HepG2 (cell line): ENCODE measurements at regions not wholly inside any gene's neighbourhood (a gene's known extent, or its start where the extent isn't known, plus 50 kb on each side); places are given as distances from the start of the nearest gene placed in this dataset.

Source experiments
- GATAD2A ChIP-seq: IDR thresholded peaks from 2 replicates; pipeline ENCODE4 v1.6.1; 2016
- ISX ChIP-seq: sonication (generic); formaldehyde crosslinking; conservative IDR thresholded peaks from 2 replicates; pipeline ENCODE4 v1.5.0; 2020; ENCODE audit warnings: missing genetic modification reagents
- POLR2AphosphoS5 ChIP-seq: IDR thresholded peaks from 2 replicates; pipeline ENCODE4 v1.6.1; 2012; ENCODE audit warnings: low read depth, low read length
- RELA ChIP-seq: sonication (generic); formaldehyde crosslinking; IDR thresholded peaks from 2 replicates; pipeline ENCODE4 v1.4.0; 2020; ENCODE audit warnings: missing genetic modification reagents
- ZGPAT ChIP-seq: IDR thresholded peaks from 2 replicates; pipeline ENCODE4 v1.6.1; 2016; ENCODE audit warnings: mild to moderate bottlenecking
- ZNF24 ChIP-seq: fragments of 450-650 bp; IDR thresholded peaks from 2 replicates; pipeline ENCODE4 v1.6.1; 2017; ENCODE audit warnings: antibody characterized with exemption, mild to moderate bottlenecking
- ZNF274 ChIP-seq: sonication (generic); formaldehyde crosslinking; IDR thresholded peaks from 2 replicates; pipeline ENCODE4 v1.5.1; 2020; ENCODE audit warnings: mild to moderate bottlenecking, missing genetic modification reagents
- ZNF614 ChIP-seq: IDR thresholded peaks from 2 replicates; pipeline ENCODE4 v1.6.1; 2018; ENCODE audit warnings: missing biosample characterization, missing genetic modification reagents, inconsistent platforms, borderline replicate concordance
- ZSCAN5A ChIP-seq: sonication (generic); formaldehyde crosslinking; IDR thresholded peaks from 2 replicates; pipeline ENCODE4 v1.8.0; 2022; ENCODE audit warnings: mild to moderate bottlenecking, missing genetic modification reagents, borderline replicate concordance
- TF ChIP-seq, protein P1 (sequence below): sonication (generic); formaldehyde crosslinking; IDR thresholded peaks from 2 replicates; pipeline ENCODE4 v1.8.1; 2023; ENCODE audit warnings: missing genetic modification reagents, inconsistent platforms, borderline replicate concordance
- TF ChIP-seq, protein P2 (sequence below): sonication (generic); formaldehyde crosslinking; conservative IDR thresholded peaks from 2 replicates; pipeline ENCODE4 v1.4.0; 2020; ENCODE audit warnings: missing genetic modification reagents
- TF ChIP-seq, protein P3 (sequence below): sonication (generic); formaldehyde crosslinking; IDR thresholded peaks from 2 replicates; pipeline ENCODE4 v1.5.0; 2020; ENCODE audit warnings: missing genetic modification reagents

DNA sequence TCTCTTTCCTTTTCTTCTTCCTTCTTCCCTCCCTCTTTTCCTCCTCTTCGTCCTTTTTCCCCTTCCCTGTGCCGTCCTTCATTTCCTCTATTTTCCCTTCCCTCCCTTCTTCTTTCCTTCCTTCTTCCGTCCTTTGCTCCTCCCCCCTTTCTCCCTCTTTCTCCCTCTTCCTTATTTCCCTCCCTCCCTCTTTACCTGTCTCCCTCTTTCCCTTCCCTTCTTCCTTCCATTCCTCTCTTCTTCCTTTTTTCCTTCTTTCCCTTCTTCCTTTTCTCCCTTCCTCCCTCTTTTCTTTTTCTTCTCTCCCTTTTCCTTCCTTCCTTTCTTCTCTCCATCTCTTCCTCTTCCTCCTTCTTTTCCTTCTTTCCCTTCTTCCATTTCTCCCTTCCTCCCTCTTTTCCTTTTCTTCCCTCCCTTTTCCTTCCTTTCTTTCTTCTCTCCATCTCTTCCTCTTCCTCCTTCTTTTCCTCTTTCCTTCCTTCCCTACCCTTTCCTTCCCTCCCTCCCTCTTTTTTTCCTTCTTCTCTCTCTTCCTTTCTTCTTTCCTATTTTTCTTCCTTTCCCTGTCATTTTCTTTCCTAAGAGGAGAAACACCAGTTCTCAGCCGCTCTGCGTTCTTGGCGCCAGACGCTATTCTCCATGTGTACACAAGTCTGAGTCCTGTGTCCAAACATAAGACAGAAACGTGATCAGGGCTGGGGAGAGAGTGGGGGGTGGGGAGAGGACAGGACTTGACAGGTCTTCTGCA, 597.1 kb downstream of the MID1IP1 start:
- no peak for TF ChIP-seq ZSCAN5A
- TF ChIP-seq, protein P1, sequence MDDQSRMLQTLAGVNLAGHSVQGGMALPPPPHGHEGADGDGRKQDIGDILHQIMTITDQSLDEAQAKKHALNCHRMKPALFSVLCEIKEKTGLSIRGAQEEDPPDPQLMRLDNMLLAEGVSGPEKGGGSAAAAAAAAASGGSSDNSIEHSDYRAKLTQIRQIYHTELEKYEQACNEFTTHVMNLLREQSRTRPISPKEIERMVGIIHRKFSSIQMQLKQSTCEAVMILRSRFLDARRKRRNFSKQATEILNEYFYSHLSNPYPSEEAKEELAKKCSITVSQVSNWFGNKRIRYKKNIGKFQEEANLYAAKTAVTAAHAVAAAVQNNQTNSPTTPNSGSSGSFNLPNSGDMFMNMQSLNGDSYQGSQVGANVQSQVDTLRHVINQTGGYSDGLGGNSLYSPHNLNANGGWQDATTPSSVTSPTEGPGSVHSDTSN (CRISPR knock-in tag), result no peak
- TF ChIP-seq GATAD2A (CRISPR knock-in tag), result no peak
- TF ChIP-seq, protein P2, sequence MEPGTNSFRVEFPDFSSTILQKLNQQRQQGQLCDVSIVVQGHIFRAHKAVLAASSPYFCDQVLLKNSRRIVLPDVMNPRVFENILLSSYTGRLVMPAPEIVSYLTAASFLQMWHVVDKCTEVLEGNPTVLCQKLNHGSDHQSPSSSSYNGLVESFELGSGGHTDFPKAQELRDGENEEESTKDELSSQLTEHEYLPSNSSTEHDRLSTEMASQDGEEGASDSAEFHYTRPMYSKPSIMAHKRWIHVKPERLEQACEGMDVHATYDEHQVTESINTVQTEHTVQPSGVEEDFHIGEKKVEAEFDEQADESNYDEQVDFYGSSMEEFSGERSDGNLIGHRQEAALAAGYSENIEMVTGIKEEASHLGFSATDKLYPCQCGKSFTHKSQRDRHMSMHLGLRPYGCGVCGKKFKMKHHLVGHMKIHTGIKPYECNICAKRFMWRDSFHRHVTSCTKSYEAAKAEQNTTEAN (CRISPR knock-in tag), result no peak
- TF ChIP-seq ZGPAT (CRISPR knock-in tag), result no peak
- TF ChIP-seq, protein P3, sequence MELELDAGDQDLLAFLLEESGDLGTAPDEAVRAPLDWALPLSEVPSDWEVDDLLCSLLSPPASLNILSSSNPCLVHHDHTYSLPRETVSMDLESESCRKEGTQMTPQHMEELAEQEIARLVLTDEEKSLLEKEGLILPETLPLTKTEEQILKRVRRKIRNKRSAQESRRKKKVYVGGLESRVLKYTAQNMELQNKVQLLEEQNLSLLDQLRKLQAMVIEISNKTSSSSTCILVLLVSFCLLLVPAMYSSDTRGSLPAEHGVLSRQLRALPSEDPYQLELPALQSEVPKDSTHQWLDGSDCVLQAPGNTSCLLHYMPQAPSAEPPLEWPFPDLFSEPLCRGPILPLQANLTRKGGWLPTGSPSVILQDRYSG, result no peak
- no peak for TF ChIP-seq ZNF614 (CRISPR knock-in tag)
- no peak for TF ChIP-seq RELA (CRISPR knock-in tag)
- no peak for TF ChIP-seq ZNF274 (CRISPR knock-in tag)
- no peak for TF ChIP-seq ZNF24
- TF ChIP-seq POLR2AphosphoS5, result no peak
- no peak for TF ChIP-seq ISX (CRISPR knock-in tag)
